ENCODE measurements at regions not wholly inside any gene's neighbourhood (a gene's known extent, or its start where the extent isn't known, plus 50 kb on each side); places are given as distances from the start of the nearest gene placed in this dataset.

DNA sequence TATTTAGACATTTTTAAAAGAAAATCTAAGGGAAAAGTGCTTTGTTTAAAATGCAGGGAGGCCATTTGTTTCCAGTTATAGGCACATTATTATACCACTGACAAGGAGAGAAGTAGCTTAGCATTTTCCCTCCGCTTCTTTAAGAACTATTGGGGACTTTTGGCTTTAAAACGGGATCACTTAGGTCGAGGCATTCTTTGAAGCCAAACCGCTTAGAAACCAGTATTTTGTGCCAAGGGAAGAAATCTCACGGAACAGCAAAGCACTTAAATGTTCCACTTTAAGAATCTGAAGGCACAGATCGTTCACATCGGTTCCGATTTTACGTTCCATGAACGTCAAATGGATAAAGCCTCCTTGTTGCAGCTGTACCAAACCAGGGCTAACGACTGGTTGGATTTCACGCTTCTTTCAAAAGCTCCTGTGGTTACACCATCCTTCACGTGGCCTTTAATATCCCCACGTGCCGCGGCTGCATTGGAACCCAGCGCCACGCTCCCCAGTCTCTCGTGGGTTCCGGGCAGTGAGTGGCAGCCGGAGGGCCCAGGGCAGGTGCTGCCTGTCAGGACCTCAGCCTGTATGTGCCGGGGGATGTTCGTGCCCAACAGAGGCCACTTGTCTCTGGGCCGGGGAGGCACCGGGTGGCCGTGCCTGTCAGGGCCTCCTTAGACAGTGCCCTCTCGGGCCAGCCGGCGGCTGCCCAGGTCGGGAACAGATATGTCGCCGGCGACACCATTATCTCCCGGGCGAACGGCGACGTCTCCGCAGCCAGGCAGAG is 195.4 kb downstream of the KIF26A start:
- no peak for ATAC-seq (ENCODE audit: low read depth)
- Histone ChIP-seq H3K4me3 (ENCODE audit: severe bottlenecking) (no peak overlapping the region), H3K4me1 (ENCODE audit: insufficient read depth, poor library complexity, severe bottlenecking) (no peaks in the 10 kb centered on the region), H3K27me3 (ENCODE audit: insufficient read depth, poor library complexity, severe bottlenecking) (peaks cover 21% of the 10 kb centered on the region), H3K9me3 (ENCODE audit: severe bottlenecking) (peaks cover 2% of the 10 kb centered on the region), H3K27ac (ENCODE audit: poor library complexity, severe bottlenecking) (no peak overlapping the region), H3K36me3 (ENCODE audit: low read depth) (no peaks in the 10 kb centered on the region)
- DNase-seq (ENCODE audit: low spot score) = peak; percentile 59
- TF ChIP-seq, protein P1, sequence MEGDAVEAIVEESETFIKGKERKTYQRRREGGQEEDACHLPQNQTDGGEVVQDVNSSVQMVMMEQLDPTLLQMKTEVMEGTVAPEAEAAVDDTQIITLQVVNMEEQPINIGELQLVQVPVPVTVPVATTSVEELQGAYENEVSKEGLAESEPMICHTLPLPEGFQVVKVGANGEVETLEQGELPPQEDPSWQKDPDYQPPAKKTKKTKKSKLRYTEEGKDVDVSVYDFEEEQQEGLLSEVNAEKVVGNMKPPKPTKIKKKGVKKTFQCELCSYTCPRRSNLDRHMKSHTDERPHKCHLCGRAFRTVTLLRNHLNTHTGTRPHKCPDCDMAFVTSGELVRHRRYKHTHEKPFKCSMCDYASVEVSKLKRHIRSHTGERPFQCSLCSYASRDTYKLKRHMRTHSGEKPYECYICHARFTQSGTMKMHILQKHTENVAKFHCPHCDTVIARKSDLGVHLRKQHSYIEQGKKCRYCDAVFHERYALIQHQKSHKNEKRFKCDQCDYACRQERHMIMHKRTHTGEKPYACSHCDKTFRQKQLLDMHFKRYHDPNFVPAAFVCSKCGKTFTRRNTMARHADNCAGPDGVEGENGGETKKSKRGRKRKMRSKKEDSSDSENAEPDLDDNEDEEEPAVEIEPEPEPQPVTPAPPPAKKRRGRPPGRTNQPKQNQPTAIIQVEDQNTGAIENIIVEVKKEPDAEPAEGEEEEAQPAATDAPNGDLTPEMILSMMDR (IDR thresholded peaks at IDR 0.05; ENCODE audit: poor library complexity, severe bottlenecking) = no peak

DNA sequence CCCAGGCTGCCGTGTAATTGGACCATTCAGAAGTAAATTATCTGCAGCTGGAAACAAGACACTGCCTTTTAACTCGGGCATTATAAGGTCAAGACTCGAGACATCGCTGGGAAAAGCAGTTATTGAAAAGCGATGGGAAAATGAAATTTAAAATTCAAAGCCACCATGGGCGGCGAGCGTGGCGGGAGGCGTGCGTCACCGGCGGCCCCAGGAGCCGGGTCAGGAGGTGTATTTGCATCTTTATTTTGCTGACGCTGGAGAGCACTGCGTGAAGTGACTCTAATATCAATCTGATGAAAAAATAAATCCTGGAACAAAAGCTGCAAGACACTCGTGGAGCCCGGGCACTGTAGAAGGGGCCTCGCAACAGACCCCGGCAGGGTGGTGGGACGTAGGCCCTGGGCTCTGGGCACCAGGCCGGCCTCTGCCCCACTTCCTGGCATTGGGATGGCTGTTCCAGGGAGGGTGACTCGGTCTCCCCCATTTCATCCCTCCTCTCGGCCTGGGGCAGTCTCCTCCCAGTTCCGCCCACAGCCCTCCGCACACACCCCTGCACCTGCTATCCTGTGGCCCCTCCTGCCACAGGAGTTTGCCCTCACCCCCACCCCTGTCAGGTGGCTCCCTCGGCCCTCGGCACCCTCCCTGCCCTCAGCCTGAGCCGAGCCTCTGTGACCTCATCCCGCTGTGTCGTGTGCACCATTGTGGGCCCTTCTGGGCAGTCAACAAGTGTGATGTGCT is 196.2 kb downstream of the KIF26A start:
- Histone ChIP-seq H3K9me3 (ENCODE audit: severe bottlenecking) (peaks cover 2% of the 10 kb centered on the region), H3K27me3 (ENCODE audit: insufficient read depth, poor library complexity, severe bottlenecking) (peaks cover 21% of the 10 kb centered on the region), H3K4me1 (ENCODE audit: insufficient read depth, poor library complexity, severe bottlenecking) (no peaks in the 10 kb centered on the region), H3K4me3 (ENCODE audit: severe bottlenecking) (no peak overlapping the region), H3K36me3 (ENCODE audit: low read depth) (no peaks in the 10 kb centered on the region), H3K27ac (ENCODE audit: poor library complexity, severe bottlenecking) (no peak overlapping the region)
- ATAC-seq (ENCODE audit: low read depth) (no peak), DNase-seq (ENCODE audit: low spot score) (no peak)
- TF ChIP-seq, protein P1 (IDR thresholded peaks at IDR 0.05; ENCODE audit: poor library complexity, severe bottlenecking) = no peak

DNA sequence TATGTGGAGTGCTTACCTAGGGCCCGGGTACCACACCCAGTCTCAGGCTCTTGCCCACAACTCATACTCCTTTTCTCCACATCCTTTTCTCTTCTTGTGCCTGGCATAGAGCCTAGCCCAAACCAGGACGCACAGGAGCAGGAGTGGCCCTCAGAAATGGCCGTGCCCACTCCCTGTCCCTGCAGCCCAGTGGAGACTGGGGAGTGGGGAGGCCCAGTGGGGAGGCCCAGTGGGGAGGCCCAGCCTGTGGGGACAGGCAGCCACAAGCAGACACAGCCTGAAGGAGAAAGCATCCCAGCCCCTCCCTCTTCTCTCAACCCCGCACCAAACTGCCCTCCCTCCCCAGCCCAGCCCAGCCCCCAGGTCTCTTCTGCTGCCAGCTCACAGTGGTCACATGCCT is 196.8 kb downstream of the KIF26A start:
- no peaks in the 10 kb centered on the region for H3K36me3 ChIP-seq (ENCODE audit: low read depth)
- ATAC-seq (ENCODE audit: low read depth) (no peak), DNase-seq (ENCODE audit: low spot score) (peak; percentile 51)
- no peaks in the 10 kb centered on the region for H3K4me1 ChIP-seq (ENCODE audit: insufficient read depth, poor library complexity, severe bottlenecking)
- peaks cover 27% of the 10 kb centered on the region for H3K27me3 ChIP-seq (ENCODE audit: insufficient read depth, poor library complexity, severe bottlenecking)
- TF ChIP-seq, protein P1 (IDR thresholded peaks at IDR 0.05; ENCODE audit: poor library complexity, severe bottlenecking) = no peak
- H3K9me3 ChIP-seq (ENCODE audit: severe bottlenecking) = peaks cover 2% of the 10 kb centered on the region
- H3K4me3 ChIP-seq (ENCODE audit: severe bottlenecking) = no peak overlapping the region
- no peak overlapping the region for H3K27ac ChIP-seq (ENCODE audit: poor library complexity, severe bottlenecking)

DNA sequence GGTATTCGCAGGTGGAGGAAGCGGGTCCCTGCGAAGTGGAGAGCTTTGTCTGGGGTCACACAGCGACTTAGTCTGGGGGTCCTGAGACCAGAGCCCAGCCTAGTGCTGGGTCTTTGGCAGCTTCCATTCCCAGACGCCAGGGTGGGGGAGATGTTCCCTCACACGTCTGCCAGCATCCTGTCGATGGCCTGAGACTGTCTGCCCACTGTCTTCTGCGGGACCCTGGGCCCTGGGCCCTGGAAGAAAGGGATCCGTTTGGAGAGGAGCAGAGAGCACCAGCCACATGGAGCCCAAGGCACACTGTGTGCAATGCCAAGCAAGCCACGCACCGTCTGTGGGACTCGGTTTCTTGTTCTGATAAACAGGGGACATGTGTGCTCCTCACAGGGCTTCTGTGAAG is 197.2 kb downstream of the KIF26A start:
- Histone ChIP-seq H3K36me3 (ENCODE audit: low read depth) (no peaks in the 10 kb centered on the region), H3K27me3 (ENCODE audit: insufficient read depth, poor library complexity, severe bottlenecking) (peaks cover 32% of the 10 kb centered on the region), H3K27ac (ENCODE audit: poor library complexity, severe bottlenecking) (no peak overlapping the region), H3K4me3 (ENCODE audit: severe bottlenecking) (no peak overlapping the region), H3K4me1 (ENCODE audit: insufficient read depth, poor library complexity, severe bottlenecking) (no peaks in the 10 kb centered on the region), H3K9me3 (ENCODE audit: severe bottlenecking) (peaks cover 2% of the 10 kb centered on the region)
- TF ChIP-seq, protein P1 (IDR thresholded peaks at IDR 0.05; ENCODE audit: poor library complexity, severe bottlenecking) = no peak
- ATAC-seq (ENCODE audit: low read depth) (no peak), DNase-seq (ENCODE audit: low spot score) (peak; percentile 45)
